B cell (primary cell): ENCODE measurements at regions not wholly inside any gene's neighbourhood (a gene's known extent, or its start where the extent isn't known, plus 50 kb on each side); places are given as distances from the start of the nearest gene placed in this dataset.

ENCODE experiments used
- ATAC-seq: fragments of 200-7000 bp; cut with Tn5 transposase; one replicate; pipeline ENCODE4 v1.10.0; 2021; ENCODE audit warnings: low read depth, mild to moderate bottlenecking, moderate number of reproducible peaks, moderate library complexity
- CTCF ChIA-PET: fragments of 350-600 bp; sonication (Branson Sonifier 250); formaldehyde crosslinking; loops from one replicate; lab custom pipeline; 2021; ENCODE audit warnings: antibody characterized with exemption, inconsistent platforms; lab: Charles Lee
- POLR2A ChIA-PET: fragments of 350-600 bp; sonication (Branson Sonifier 250); formaldehyde crosslinking; loops from one replicate; lab custom pipeline; 2021; ENCODE audit warnings: antibody characterized with exemption; lab: Charles Lee
- DNase-seq: peaks from one replicate; pipeline ENCODE4 v3.0.0; 2013
- H2AFZ ChIP-seq: 2 replicates; pipeline ENCODE4 v1.6.1; 2012; ENCODE audit warnings: mild to moderate bottlenecking, low read depth, low read length; ENCODE audit not compliant: insufficient read depth, poor library complexity, severe bottlenecking
- H3K27ac ChIP-seq, 2 donors: 1 replicate in 1 of 2; 2 replicates in 1 of 2; pipeline ENCODE4 v1.5.1; 2012 to 2013; ENCODE audit warnings: low read length in 2 of 2, mild to moderate bottlenecking in 2 of 2, moderate library complexity in 1 of 2
- H3K27me3 ChIP-seq, 4 experiments: fragments of 200-600 bp in 1 of 4; sonication (generic) in 1 of 4; replicated peaks in 1 of 4; 1 replicate in 2 of 4; 2 replicates in 2 of 4; pipeline versions ENCODE4 v1.6.1 to v1.7.0; 2013 to 2016; ENCODE audit warnings: low read length in 3 of 4, mild to moderate bottlenecking in 2 of 4, mixed read lengths in 1 of 4, moderate library complexity in 1 of 4; ENCODE audit not compliant: insufficient read depth in 4 of 4, control insufficient read depth in 3 of 4; ENCODE audit errors: control extremely low read depth in 1 of 4
- H3K36me3 ChIP-seq, 2 experiments: replicated peaks in 1 of 2; 1 replicate in 1 of 2; 2 replicates in 1 of 2; pipeline versions ENCODE4 v1.6.1 to v1.7.1; 2013; ENCODE audit warnings: low read length in 1 of 2; ENCODE audit not compliant: insufficient read depth in 2 of 2, control insufficient read depth in 1 of 2; ENCODE audit errors: control extremely low read depth in 1 of 2, extremely low read depth in 1 of 2
- H3K4me1 ChIP-seq, 2 donors: fragments of 200-600 bp in 1 of 2; sonication (generic) in 1 of 2; 1 replicate in 1 of 2; 2 replicates in 1 of 2; pipeline versions ENCODE4 v1.5.1 to v1.6.1; 2013 to 2017; ENCODE audit warnings: low read length in 2 of 2; ENCODE audit not compliant: control insufficient read depth in 2 of 2, insufficient read depth in 2 of 2
- H3K4me2 ChIP-seq: replicated peaks from 2 replicates; pipeline ENCODE3; 2012; ENCODE audit warnings: mild to moderate bottlenecking, low read depth, low read length; ENCODE audit not compliant: poor library complexity, severe bottlenecking
- H3K4me3 ChIP-seq, 5 experiments: fragments of 200-600 bp in 1 of 5; sonication (generic) in 1 of 5; 1 replicate in 3 of 5; 2 replicates in 2 of 5; pipeline versions ENCODE4 v1.5.1 to v1.7.0; 2011 to 2016; ENCODE audit warnings: low read length in 4 of 5, mild to moderate bottlenecking in 4 of 5, low read depth in 2 of 5, control low read depth in 1 of 5, moderate library complexity in 1 of 5; ENCODE audit not compliant: insufficient read depth in 1 of 5; ENCODE audit errors: control extremely low read depth in 1 of 5, extremely low read depth in 1 of 5
- H3K79me2 ChIP-seq: fragments of 200-600 bp; sonication (generic); one replicate; pipeline ENCODE4 v1.6.0; 2016; ENCODE audit warnings: low read length; ENCODE audit not compliant: control insufficient read depth, insufficient read depth
- H3K9ac ChIP-seq: fragments of 200-600 bp; sonication (generic); 2 replicates; pipeline ENCODE4 v1.6.1; 2017; ENCODE audit warnings: mild to moderate bottlenecking, low read length, moderate library complexity
- H3K9me3 ChIP-seq, 3 donors: one replicate each; pipeline versions ENCODE4 v1.6.1 to v1.7.1; 2013; ENCODE audit warnings: low read length in 2 of 3; ENCODE audit not compliant: control insufficient read depth in 2 of 3, insufficient read depth in 1 of 3; ENCODE audit errors: control extremely low read depth in 1 of 3
- H4K20me1 ChIP-seq: 2 replicates; pipeline ENCODE4 v1.6.0; 2012; ENCODE audit warnings: mild to moderate bottlenecking, low read length; ENCODE audit not compliant: insufficient read depth, control insufficient read depth, poor library complexity, severe bottlenecking
- H3K27ac Mint-ChIP-seq: one replicate; pipeline ENCODE4 v1.8.0; 2021; ENCODE audit warnings: mixed read lengths
- H3K27me3 Mint-ChIP-seq: one replicate; pipeline ENCODE4 v1.8.0; 2021; ENCODE audit warnings: mixed read lengths
- H3K4me1 Mint-ChIP-seq: one replicate; pipeline ENCODE4 v1.8.0; 2021; ENCODE audit warnings: mixed read lengths
- H3K4me3 Mint-ChIP-seq: one replicate; pipeline ENCODE4 v1.8.0; 2021; ENCODE audit warnings: mixed read lengths
- H3K9me3 Mint-ChIP-seq: one replicate; pipeline ENCODE4 v1.8.0; 2022; ENCODE audit warnings: mixed read lengths; ENCODE audit not compliant: insufficient read depth
- EZH2 ChIP-seq: IDR thresholded peaks from 2 replicates; pipeline ENCODE4 v1.6.1; 2012; ENCODE audit warnings: borderline replicate concordance, low read depth, mild to moderate bottlenecking, moderate library complexity, low read length; ENCODE audit not compliant: insufficient read depth, poor library complexity, severe bottlenecking
- WGBS: methylation state at CpG from one replicate; pipeline ENCODE4 v1.1.5; 2013; ENCODE audit warnings: missing lambda C conversion rate; ENCODE audit not compliant: insufficient coverage; 5-methylcytosine and 5-hydroxymethylcytosine counted together
- intact Hi-C: fragments of 100-400 bp; cut with micrococcal nuclease; formaldehyde crosslinking; loops from one replicate; pipeline ENCODE4 v1.10.0; 2022
- TF ChIP-seq, protein P1 (sequence below): fragments of 200-600 bp; IDR thresholded peaks from one replicate; pipeline ENCODE4 v1.8.0; 2022; ENCODE audit warnings: antibody characterized with exemption, mild to moderate bottlenecking

DNA sequence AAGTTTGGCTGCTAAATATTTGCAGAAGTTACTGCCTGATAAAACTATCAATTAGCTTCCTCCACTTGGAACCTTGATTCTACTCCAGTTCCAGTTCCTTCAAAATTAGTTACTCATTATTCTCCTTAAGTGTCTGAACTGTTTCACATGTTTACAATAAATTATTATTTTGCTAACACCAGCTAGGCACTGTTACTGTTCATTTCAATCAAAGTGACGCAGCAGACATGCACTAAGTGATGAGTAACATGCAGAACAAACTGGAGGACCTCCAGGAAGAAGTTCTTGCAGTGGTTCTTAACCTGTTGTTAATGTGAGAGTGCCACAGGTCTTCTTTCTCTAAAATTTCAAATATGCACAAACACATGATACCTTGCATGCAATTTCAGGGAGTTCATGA lies 491.8 kb upstream of the SEMA3A start:
- H3K27me3 ChIP-seq = no peaks in the 10 kb centered on the region
- no peak overlapping the region for H3K4me2 ChIP-seq
- DNase-seq = no peak
- no peak overlapping the region for H3K27ac ChIP-seq
- no peaks in the 10 kb centered on the region for H3K9me3 ChIP-seq
- H3K36me3 ChIP-seq = no peaks in the 10 kb centered on the region
- H3K4me3 Mint-ChIP-seq = no peak overlapping the region
- H2AFZ ChIP-seq = no peak overlapping the region
- ATAC-seq = no peak
- no peak overlapping the region for H3K9ac ChIP-seq
- no peaks in the 10 kb centered on the region for H3K27me3 Mint-ChIP-seq
- ChIA-PET CTCF (no interaction called here), POLR2A (no interaction called here)
- no peak overlapping the region for H3K27ac Mint-ChIP-seq
- no peak for TF ChIP-seq EZH2
- TF ChIP-seq, protein P1, sequence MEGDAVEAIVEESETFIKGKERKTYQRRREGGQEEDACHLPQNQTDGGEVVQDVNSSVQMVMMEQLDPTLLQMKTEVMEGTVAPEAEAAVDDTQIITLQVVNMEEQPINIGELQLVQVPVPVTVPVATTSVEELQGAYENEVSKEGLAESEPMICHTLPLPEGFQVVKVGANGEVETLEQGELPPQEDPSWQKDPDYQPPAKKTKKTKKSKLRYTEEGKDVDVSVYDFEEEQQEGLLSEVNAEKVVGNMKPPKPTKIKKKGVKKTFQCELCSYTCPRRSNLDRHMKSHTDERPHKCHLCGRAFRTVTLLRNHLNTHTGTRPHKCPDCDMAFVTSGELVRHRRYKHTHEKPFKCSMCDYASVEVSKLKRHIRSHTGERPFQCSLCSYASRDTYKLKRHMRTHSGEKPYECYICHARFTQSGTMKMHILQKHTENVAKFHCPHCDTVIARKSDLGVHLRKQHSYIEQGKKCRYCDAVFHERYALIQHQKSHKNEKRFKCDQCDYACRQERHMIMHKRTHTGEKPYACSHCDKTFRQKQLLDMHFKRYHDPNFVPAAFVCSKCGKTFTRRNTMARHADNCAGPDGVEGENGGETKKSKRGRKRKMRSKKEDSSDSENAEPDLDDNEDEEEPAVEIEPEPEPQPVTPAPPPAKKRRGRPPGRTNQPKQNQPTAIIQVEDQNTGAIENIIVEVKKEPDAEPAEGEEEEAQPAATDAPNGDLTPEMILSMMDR = no peak
- no peaks in the 10 kb centered on the region for H3K4me1 Mint-ChIP-seq
- H3K9me3 Mint-ChIP-seq = peaks cover 3% of the 10 kb centered on the region
- no CpG with 5 or more reads among the region's 1 CpG for WGBS
- intact Hi-C loops = no loop called here
- no peak overlapping the region for H3K4me3 ChIP-seq
- H3K79me2 ChIP-seq = no peaks in the 10 kb centered on the region
- no peaks in the 10 kb centered on the region for H4K20me1 ChIP-seq
- no peaks in the 10 kb centered on the region for H3K4me1 ChIP-seq

DNA sequence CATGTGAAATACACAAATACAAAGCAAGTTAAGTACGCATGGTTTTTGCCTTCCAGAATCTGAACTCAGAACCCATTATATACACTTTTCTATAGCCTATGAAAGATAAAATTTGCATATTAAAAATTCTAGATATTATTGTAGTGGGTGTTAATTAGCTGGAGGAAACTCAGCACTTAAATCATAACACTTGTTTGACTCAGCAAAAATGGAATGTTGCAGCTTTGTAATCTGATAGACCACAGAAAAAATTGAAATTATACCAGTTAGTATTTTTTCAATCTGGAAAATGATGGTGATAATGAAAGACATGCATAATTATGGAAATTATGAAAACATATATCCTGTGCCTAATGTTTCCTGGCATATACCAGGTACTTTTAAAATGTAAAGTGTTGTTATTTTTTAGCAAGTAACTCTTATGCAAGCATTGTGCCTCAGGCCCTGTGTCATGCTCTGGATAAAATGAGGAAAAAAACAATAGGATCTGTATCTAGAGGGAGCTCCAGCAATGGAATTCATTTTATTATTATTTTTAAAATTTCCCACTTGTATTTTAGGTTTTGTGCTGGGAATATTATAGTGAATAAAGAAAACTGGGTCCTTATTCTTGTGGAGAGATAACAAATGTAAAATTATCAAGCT lies 490.4 kb upstream of the SEMA3A start:
- Histone ChIP-seq H3K4me1 (no peaks in the 10 kb centered on the region), H2AFZ (no peak overlapping the region), H3K4me2 (no peak overlapping the region), H3K27ac (no peak overlapping the region), H3K9me3 (no peaks in the 10 kb centered on the region), H3K79me2 (no peaks in the 10 kb centered on the region), H3K27me3 (no peaks in the 10 kb centered on the region), H3K36me3 (no peaks in the 10 kb centered on the region), H3K9ac (no peak overlapping the region), H3K4me3 (no peak overlapping the region), H4K20me1 (no peaks in the 10 kb centered on the region)
- CTCF ChIA-PET = no interaction called here
- POLR2A ChIA-PET = no interaction called here
- no peaks in the 10 kb centered on the region for H3K4me1 Mint-ChIP-seq
- TF ChIP-seq EZH2 = no peak
- TF ChIP-seq, protein P1 = no peak
- H3K27ac Mint-ChIP-seq = no peak overlapping the region
- H3K4me3 Mint-ChIP-seq = no peak overlapping the region
- DNase-seq = no peak
- ATAC-seq = no peak
- intact Hi-C loops = no loop called here
- H3K9me3 Mint-ChIP-seq = no peaks in the 10 kb centered on the region
- no CpG with 5 or more reads among the region's 1 CpG for WGBS
- H3K27me3 Mint-ChIP-seq = no peaks in the 10 kb centered on the region
